ENCODE measurements at regions not wholly inside any gene's neighbourhood (a gene's known extent, or its start where the extent isn't known, plus 50 kb on each side); places are given as distances from the start of the nearest gene placed in this dataset.
"Not testable (repeated sequence)": the region's sequence is repeated elsewhere in the genome, so short reads cannot be mapped to it uniquely, and the experiment has no call there.

GRCh38 chr2:114018464-114018863 lies 128.6 kb downstream of the ACTR3 start:
- WGBS, 2 donors: 84 to 87% methylated on average over 6 to 7 of the region's 7 CpGs

GRCh38 chr2:114020668-114021067 lies 130.8 kb downstream of the ACTR3 start:
- intact Hi-C loops (cut with DNase I): no loop called here
- no peaks in the 10 kb centered on the region for H3K36me3 ChIP-seq
- no peaks in the 10 kb centered on the region for H3K27me3 ChIP-seq
- no peak overlapping the region for H3K4me3 ChIP-seq (replicated peaks in 1 of 3)
- no peak for TF ChIP-seq CTCF (IDR thresholded peaks at IDR 0.05)
- no peak for TF ChIP-seq POLR2A (IDR thresholded peaks at IDR 0.05)
- H3K9me3 ChIP-seq: no peaks in the 10 kb centered on the region
- H3K4me1 ChIP-seq: no peaks in the 10 kb centered on the region
- 73 to 77% methylated on average over 2 of the region's 2 CpGs for WGBS, 2 donors
- DNase-seq: no peak
- no peak overlapping the region for H3K27ac ChIP-seq

More at GRCh38 chr2:114018464-114018863, 128.6 kb downstream of the ACTR3 start:
- H3K4me3 ChIP-seq (replicated peaks in 1 of 3); DNase-seq; intact Hi-C loops (cut with DNase I); H3K27me3 ChIP-seq; H3K9me3 ChIP-seq; H3K4me1 ChIP-seq; H3K27ac ChIP-seq; H3K36me3 ChIP-seq: not testable (repeated sequence)

GRCh38 chr2:114022360-114023085 lies 132.6 kb downstream of the ACTR3 start:
- intact Hi-C loops (cut with DNase I): no loop called here
- 88 to 92% methylated on average over 4 of the region's 4 CpGs for WGBS, 2 donors
- Histone ChIP-seq H3K36me3 (no peaks in the 10 kb centered on the region), H3K4me1 (no peaks in the 10 kb centered on the region), H3K27me3 (no peaks in the 10 kb centered on the region), H3K27ac (no peak overlapping the region), H3K9me3 (no peaks in the 10 kb centered on the region), H3K4me3 (replicated peaks in 1 of 3) (no peak overlapping the region)
- TF ChIP-seq POLR2A (IDR thresholded peaks at IDR 0.05) (no peak), CTCF (IDR thresholded peaks at IDR 0.05) (no peak)
- no peak for DNase-seq

- Histone ChIP-seq H3K9me3 (no peaks in the 10 kb centered on the region), H3K36me3 (no peaks in the 10 kb centered on the region), H3K4me1 (no peaks in the 10 kb centered on the region), H3K27me3 (no peaks in the 10 kb centered on the region), H3K27ac (no peak overlapping the region), H3K4me3 (replicated peaks in 1 of 3) (no peak overlapping the region)
- intact Hi-C loops (cut with DNase I): no loop called here
- DNase-seq: no peak
- 88 to 91% methylated on average over 6 of the region's 6 CpGs for WGBS, 2 donors
- TF ChIP-seq POLR2A (IDR thresholded peaks at IDR 0.05) (no peak), CTCF (IDR thresholded peaks at IDR 0.05) (no peak)
Measured at GRCh38 chr2:114024326-114024725, 134.4 kb downstream of the ACTR3 start.

GRCh38 chr2:114025030-114025429 lies 135.1 kb downstream of the ACTR3 start:
- no peak overlapping the region for H3K27ac ChIP-seq
- TF ChIP-seq CTCF (IDR thresholded peaks at IDR 0.05): no peak
- no peak for TF ChIP-seq POLR2A (IDR thresholded peaks at IDR 0.05)
- no peaks in the 10 kb centered on the region for H3K9me3 ChIP-seq
- WGBS, 2 donors: 87 to 90% methylated on average over 3 of the region's 3 CpGs
- no peaks in the 10 kb centered on the region for H3K4me1 ChIP-seq
- H3K27me3 ChIP-seq: no peaks in the 10 kb centered on the region
- H3K4me3 ChIP-seq (replicated peaks in 1 of 3): no peak overlapping the region
- no peaks in the 10 kb centered on the region for H3K36me3 ChIP-seq
- intact Hi-C loops (cut with DNase I): no loop called here
- DNase-seq: no peak

Data from thyroid gland (tissue), 4 donors.